ENCODE measurements at regions not wholly inside any gene's neighbourhood (a gene's known extent, or its start where the extent isn't known, plus 50 kb on each side); places are given as distances from the start of the nearest gene placed in this dataset.

DNA sequence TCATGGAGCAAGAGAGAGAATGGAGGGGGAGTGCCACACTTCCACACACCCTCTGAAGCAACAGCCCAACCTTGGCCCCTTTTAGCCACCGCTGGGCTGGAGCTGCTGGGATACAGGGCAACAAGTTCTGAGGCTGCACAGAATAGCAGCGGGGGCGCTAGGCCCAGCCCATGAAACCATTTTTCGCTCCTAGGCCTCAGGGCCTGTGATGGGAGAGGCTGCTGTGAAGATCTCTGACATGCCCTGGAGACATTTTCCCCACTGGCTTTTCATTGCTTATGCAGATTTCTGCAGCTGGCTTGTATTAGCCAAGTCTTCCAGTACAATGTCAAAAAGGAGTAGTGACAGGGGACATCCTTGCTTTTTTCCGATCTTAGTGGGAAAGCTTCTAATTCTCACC lies 202.3 kb upstream of the B3GALT2 start:
- TF ChIP-seq, protein P1, sequence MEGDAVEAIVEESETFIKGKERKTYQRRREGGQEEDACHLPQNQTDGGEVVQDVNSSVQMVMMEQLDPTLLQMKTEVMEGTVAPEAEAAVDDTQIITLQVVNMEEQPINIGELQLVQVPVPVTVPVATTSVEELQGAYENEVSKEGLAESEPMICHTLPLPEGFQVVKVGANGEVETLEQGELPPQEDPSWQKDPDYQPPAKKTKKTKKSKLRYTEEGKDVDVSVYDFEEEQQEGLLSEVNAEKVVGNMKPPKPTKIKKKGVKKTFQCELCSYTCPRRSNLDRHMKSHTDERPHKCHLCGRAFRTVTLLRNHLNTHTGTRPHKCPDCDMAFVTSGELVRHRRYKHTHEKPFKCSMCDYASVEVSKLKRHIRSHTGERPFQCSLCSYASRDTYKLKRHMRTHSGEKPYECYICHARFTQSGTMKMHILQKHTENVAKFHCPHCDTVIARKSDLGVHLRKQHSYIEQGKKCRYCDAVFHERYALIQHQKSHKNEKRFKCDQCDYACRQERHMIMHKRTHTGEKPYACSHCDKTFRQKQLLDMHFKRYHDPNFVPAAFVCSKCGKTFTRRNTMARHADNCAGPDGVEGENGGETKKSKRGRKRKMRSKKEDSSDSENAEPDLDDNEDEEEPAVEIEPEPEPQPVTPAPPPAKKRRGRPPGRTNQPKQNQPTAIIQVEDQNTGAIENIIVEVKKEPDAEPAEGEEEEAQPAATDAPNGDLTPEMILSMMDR (conservative IDR thresholded peaks at IDR 0.05; ENCODE audit: low read length), result no peak
- no peak for TF ChIP-seq EZH2phosphoT487 (IDR thresholded peaks at IDR 0.05; ENCODE audit: borderline replicate concordance)

Measured in Loucy (cell line).